Activated T-cell treated with anti-CD3 and anti-CD28 coated beads, Interleukin-2, amount 50 U/mL, for 24 hours (primary cell): ENCODE measurements at regions not wholly inside any gene's neighbourhood (a gene's known extent, or its start where the extent isn't known, plus 50 kb on each side); places are given as distances from the start of the nearest gene placed in this dataset.
"Not testable (repeated sequence)": the region's sequence is repeated elsewhere in the genome, so short reads cannot be mapped to it uniquely, and the experiment has no call there.

Source experiments
- DNase-seq: peaks from one replicate; pipeline ENCODE4 v3.0.0-alpha.2; 2020
- H3K27ac Mint-ChIP-seq: 2 replicates; pipeline ENCODE4 v1.8.0; 2020; ENCODE audit warnings: mild to moderate bottlenecking, mixed read lengths
- H3K27me3 Mint-ChIP-seq: 2 replicates; pipeline ENCODE4 v1.8.0; 2020; ENCODE audit warnings: mixed read lengths
- H3K36me3 Mint-ChIP-seq: 2 replicates; pipeline ENCODE4 v1.8.0; 2020; ENCODE audit warnings: low read depth, mixed read lengths
- H3K4me1 Mint-ChIP-seq: 2 replicates; pipeline ENCODE4 v1.8.0; 2020; ENCODE audit warnings: low read depth, mixed read lengths
- H3K4me3 Mint-ChIP-seq: 2 replicates; pipeline ENCODE4 v1.8.0; 2020; ENCODE audit warnings: mild to moderate bottlenecking, moderate library complexity, mixed read lengths
- H3K9me3 Mint-ChIP-seq: 2 replicates; pipeline ENCODE4 v1.8.0; 2020; ENCODE audit warnings: mixed read lengths

GRCh38 chr5:40453689-40454088 lies 226.0 kb upstream of the PTGER4 start:
- H3K27ac Mint-ChIP-seq, result no peak overlapping the region
- H3K36me3 Mint-ChIP-seq, result peaks cover 2% of the 10 kb centered on the region
- peaks cover 19% of the 10 kb centered on the region for H3K4me1 Mint-ChIP-seq
- no peaks in the 10 kb centered on the region for H3K27me3 Mint-ChIP-seq
- no peak overlapping the region for H3K4me3 Mint-ChIP-seq
- peaks cover 20% of the 10 kb centered on the region for H3K9me3 Mint-ChIP-seq
- DNase-seq, result no peak

GRCh38 chr5:40452874-40453624 lies 226.7 kb upstream of the PTGER4 start:
- Mint-ChIP-seq H3K27ac (no peak overlapping the region), H3K4me3 (no peak overlapping the region), H3K4me1 (peaks cover 19% of the 10 kb centered on the region), H3K36me3 (peaks cover 2% of the 10 kb centered on the region), H3K9me3 (peaks cover 20% of the 10 kb centered on the region), H3K27me3 (no peaks in the 10 kb centered on the region)
- no peak for DNase-seq

DNA sequence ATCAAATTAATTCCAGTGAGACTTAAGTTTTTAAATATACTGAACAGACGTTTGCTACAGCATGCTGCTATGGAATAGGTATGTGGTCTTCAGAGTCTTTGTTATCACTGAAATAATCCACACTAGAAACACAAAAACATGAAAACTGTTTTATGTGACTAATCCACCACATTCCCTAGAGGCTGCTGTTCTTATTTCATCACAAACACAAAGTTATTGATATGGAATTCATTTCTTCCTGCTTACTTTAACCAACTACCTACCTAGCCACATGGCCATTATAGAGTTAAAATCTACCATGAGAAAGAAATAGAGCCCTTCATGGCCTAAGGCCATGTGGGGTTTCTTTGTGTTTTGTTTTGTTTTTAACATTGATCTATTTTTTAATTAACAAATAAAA lies 232.3 kb upstream of the PTGER4 start:
- Mint-ChIP-seq H3K9me3 (peaks cover 34% of the 10 kb centered on the region), H3K36me3 (peaks cover 13% of the 10 kb centered on the region), H3K27ac (no peak overlapping the region), H3K4me3 (no peak overlapping the region), H3K4me1 (peaks cover 28% of the 10 kb centered on the region), H3K27me3 (no peaks in the 10 kb centered on the region)
- DNase-seq, result no peak

GRCh38 chr5:40446910-40447309 lies 232.8 kb upstream of the PTGER4 start:
- peak overlapping the region; percentile 7 for H3K27ac Mint-ChIP-seq
- H3K4me1 Mint-ChIP-seq, result peaks cover 33% of the 10 kb centered on the region
- DNase-seq, result no peak
- peaks cover 13% of the 10 kb centered on the region for H3K36me3 Mint-ChIP-seq
- peaks cover 30% of the 10 kb centered on the region for H3K9me3 Mint-ChIP-seq
- no peaks in the 10 kb centered on the region for H3K27me3 Mint-ChIP-seq
- H3K4me3 Mint-ChIP-seq, result no peak overlapping the region

DNA sequence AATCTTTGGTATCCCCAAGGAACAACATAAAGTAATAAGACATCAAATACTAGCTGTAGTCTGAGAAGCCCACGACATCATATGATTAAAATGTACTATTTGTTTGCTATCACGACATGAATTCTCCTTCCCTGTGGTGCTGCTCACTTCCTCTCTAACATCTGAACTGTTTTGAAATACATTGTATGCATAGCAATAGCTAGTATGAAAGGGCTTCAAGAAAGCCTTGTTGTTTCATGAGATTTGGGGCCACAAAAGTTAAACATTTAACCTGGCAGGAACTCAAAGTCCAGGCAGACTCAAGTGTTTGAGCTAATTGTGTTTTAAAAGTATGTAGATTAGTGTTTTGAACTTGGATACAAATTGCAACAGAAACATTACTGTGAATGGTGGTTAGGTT lies 237.4 kb upstream of the PTGER4 start:
- Mint-ChIP-seq H3K27ac (peak overlapping the region; percentile 85), H3K9me3 (peaks cover 26% of the 10 kb centered on the region), H3K36me3 (peaks cover 15% of the 10 kb centered on the region), H3K4me3 (peak overlapping the region; percentile 68), H3K27me3 (no peaks in the 10 kb centered on the region), H3K4me1 (peaks cover 58% of the 10 kb centered on the region)
- DNase-seq, result no peak

DNA sequence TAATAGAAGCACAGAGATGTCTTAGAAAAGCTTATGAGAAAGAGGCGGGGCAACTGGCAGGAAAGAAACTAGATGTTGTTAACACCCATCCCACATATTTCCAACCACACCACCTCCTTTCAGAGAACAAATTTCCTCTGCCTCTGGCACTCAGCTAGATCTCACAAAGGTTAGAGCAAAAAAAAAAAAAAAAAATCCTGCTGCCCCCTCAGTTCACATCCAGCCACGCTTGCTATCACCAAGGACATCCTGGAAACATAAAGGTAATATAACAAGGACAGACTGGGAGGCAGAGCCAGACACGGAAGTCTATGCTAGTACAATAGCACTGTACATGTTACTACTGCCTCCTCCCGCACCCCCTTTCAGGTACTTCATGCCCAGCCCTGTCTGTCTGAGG lies 238.0 kb upstream of the PTGER4 start:
- peaks cover 59% of the 10 kb centered on the region for H3K4me1 Mint-ChIP-seq
- H3K27ac Mint-ChIP-seq, result peak overlapping the region; percentile 85
- H3K9me3 Mint-ChIP-seq, result peaks cover 24% of the 10 kb centered on the region
- peaks cover 13% of the 10 kb centered on the region for H3K36me3 Mint-ChIP-seq
- H3K27me3 Mint-ChIP-seq, result no peaks in the 10 kb centered on the region
- H3K4me3 Mint-ChIP-seq, result peak overlapping the region; percentile 68
- peak; percentile 65 for DNase-seq

GRCh38 chr5:40440746-40441145 lies 239.0 kb upstream of the PTGER4 start:
- peaks cover 66% of the 10 kb centered on the region for H3K4me1 Mint-ChIP-seq
- peaks cover 10% of the 10 kb centered on the region for H3K36me3 Mint-ChIP-seq
- peak overlapping the region; percentile 68 for H3K4me3 Mint-ChIP-seq
- no peak for DNase-seq
- no peaks in the 10 kb centered on the region for H3K27me3 Mint-ChIP-seq
- peak overlapping the region; percentile 85 for H3K27ac Mint-ChIP-seq
- peaks cover 21% of the 10 kb centered on the region for H3K9me3 Mint-ChIP-seq

- not testable (repeated sequence) for H3K27me3 Mint-ChIP-seq, DNase-seq, H3K36me3 Mint-ChIP-seq
- H3K4me3 Mint-ChIP-seq, result peak overlapping the region; percentile 1
- peaks cover 10% of the 10 kb centered on the region for H3K9me3 Mint-ChIP-seq
- peak overlapping the region; percentile 50 for H3K27ac Mint-ChIP-seq
- peaks cover 74% of the 10 kb centered on the region for H3K4me1 Mint-ChIP-seq
Measured at GRCh38 chr5:40439103-40439502, 240.6 kb upstream of the PTGER4 start.

- H3K27me3 Mint-ChIP-seq, H3K36me3 Mint-ChIP-seq, H3K27ac Mint-ChIP-seq, H3K4me3 Mint-ChIP-seq, DNase-seq: not testable (repeated sequence)
- peaks cover 10% of the 10 kb centered on the region for H3K9me3 Mint-ChIP-seq
- H3K4me1 Mint-ChIP-seq, result peaks cover 79% of the 10 kb centered on the region
Measured at GRCh38 chr5:40438646-40439045, 241.1 kb upstream of the PTGER4 start.

- no peak for DNase-seq
- H3K36me3 Mint-ChIP-seq, result peaks cover 4% of the 10 kb centered on the region
- H3K27me3 Mint-ChIP-seq, result no peaks in the 10 kb centered on the region
- peaks cover 8% of the 10 kb centered on the region for H3K9me3 Mint-ChIP-seq
- no peak overlapping the region for H3K4me3 Mint-ChIP-seq
- peak overlapping the region; percentile 91 for H3K27ac Mint-ChIP-seq
- peaks cover 82% of the 10 kb centered on the region for H3K4me1 Mint-ChIP-seq
Measured at GRCh38 chr5:40437452-40437861, 242.3 kb upstream of the PTGER4 start.

- Mint-ChIP-seq H3K27me3 (no peaks in the 10 kb centered on the region), H3K27ac (peak overlapping the region; percentile 91), H3K4me3 (peak overlapping the region; percentile 52), H3K4me1 (peaks cover 76% of the 10 kb centered on the region), H3K36me3 (peaks cover 4% of the 10 kb centered on the region), H3K9me3 (peaks cover 8% of the 10 kb centered on the region)
- no peak for DNase-seq
Measured at GRCh38 chr5:40436535-40437237, 243.0 kb upstream of the PTGER4 start.

DNA sequence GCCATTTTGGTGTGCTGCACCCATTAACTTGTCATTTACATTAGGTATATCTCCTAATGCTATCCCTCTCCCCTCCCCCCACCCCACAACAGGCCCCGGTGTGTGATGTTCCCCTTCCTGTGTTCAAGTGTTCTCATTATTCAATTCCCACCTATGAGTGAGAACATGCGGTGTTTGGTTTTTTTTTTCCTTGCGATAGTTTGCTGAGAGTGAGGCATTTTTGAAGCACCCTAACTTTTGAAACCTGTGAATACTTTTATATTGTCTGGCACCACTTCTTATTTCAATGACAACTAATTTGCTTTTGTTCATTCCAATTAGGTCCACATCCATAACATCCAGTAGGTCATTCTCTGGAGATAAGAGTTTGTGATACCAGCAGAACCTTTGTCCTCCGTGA lies 244.0 kb upstream of the PTGER4 start:
- Mint-ChIP-seq H3K4me3 (peak overlapping the region; percentile 52), H3K4me1 (peaks cover 69% of the 10 kb centered on the region), H3K27ac (peak overlapping the region; percentile 91)
- H3K9me3 Mint-ChIP-seq, H3K36me3 Mint-ChIP-seq, DNase-seq, H3K27me3 Mint-ChIP-seq: not testable (repeated sequence)

- Mint-ChIP-seq H3K27ac (no peak overlapping the region), H3K9me3 (no peaks in the 10 kb centered on the region), H3K4me1 (peaks cover 80% of the 10 kb centered on the region)
Measured at GRCh38 chr5:40432836-40433235, 246.9 kb upstream of the PTGER4 start.

DNA sequence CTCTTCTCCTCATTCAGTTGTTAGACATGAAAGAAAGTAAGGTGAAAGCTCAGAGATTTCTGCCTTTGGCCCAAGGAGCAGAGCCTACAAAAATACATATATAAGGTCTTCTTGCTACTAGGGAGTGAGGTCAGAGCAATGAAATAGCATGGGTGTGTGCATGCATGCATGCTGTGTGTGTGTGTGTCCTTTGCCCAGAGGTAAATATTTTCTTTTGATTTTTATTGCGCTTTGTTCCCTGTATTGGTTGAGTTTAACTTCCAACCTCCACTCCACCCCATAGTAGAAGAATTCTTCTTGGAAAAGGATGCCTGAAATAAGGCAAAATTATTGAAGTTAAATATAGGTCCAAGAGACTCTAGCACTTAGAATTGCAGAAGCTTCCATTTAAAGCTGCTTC lies 248.0 kb upstream of the PTGER4 start:
- peaks cover 71% of the 10 kb centered on the region for H3K4me1 Mint-ChIP-seq
- no peak overlapping the region for H3K27ac Mint-ChIP-seq

More at GRCh38 chr5:40432836-40433235, 246.9 kb upstream of the PTGER4 start:
- H3K36me3 Mint-ChIP-seq, result no peaks in the 10 kb centered on the region
- H3K4me3 Mint-ChIP-seq, result no peak overlapping the region
- no peak for DNase-seq
- no peaks in the 10 kb centered on the region for H3K27me3 Mint-ChIP-seq

GRCh38 chr5:40430101-40430710 lies 249.5 kb upstream of the PTGER4 start:
- H3K27me3 Mint-ChIP-seq, result no peaks in the 10 kb centered on the region
- no peaks in the 10 kb centered on the region for H3K9me3 Mint-ChIP-seq
- H3K4me1 Mint-ChIP-seq, result peaks cover 56% of the 10 kb centered on the region
- no peak for DNase-seq
- no peaks in the 10 kb centered on the region for H3K36me3 Mint-ChIP-seq
- H3K4me3 Mint-ChIP-seq, result no peak overlapping the region
- peak overlapping the region; percentile 79 for H3K27ac Mint-ChIP-seq

More for the DNA sequence above, 248.0 kb upstream of the PTGER4 start:
- no peak overlapping the region for H3K4me3 Mint-ChIP-seq
- no peaks in the 10 kb centered on the region for H3K27me3 Mint-ChIP-seq
- H3K9me3 Mint-ChIP-seq, result no peaks in the 10 kb centered on the region
- DNase-seq, result no peak
- H3K36me3 Mint-ChIP-seq, result no peaks in the 10 kb centered on the region
